HS-5 (cell line): ENCODE measurements at regions not wholly inside any gene's neighbourhood (a gene's known extent, or its start where the extent isn't known, plus 50 kb on each side); places are given as distances from the start of the nearest gene placed in this dataset.
"Not testable (repeated sequence)": the region's sequence is repeated elsewhere in the genome, so short reads cannot be mapped to it uniquely, and the experiment has no call there.

Source experiments
- DNase-seq: peaks from one replicate; pipeline ENCODE4 v3.0.0-alpha.2; 2012; ENCODE audit warnings: low read depth

- no peak for DNase-seq
Measured at GRCh38 chr5:159645179-159645846, 271.0 kb upstream of the ADRA1B start.

- DNase-seq = no peak
Measured at GRCh38 chr5:159650803-159651202, 265.5 kb upstream of the ADRA1B start.

GRCh38 chr5:159655757-159656409 lies 260.4 kb upstream of the ADRA1B start:
- no peak for DNase-seq

GRCh38 chr5:159657298-159657697 lies 259.0 kb upstream of the ADRA1B start:
- no peak for DNase-seq

DNA sequence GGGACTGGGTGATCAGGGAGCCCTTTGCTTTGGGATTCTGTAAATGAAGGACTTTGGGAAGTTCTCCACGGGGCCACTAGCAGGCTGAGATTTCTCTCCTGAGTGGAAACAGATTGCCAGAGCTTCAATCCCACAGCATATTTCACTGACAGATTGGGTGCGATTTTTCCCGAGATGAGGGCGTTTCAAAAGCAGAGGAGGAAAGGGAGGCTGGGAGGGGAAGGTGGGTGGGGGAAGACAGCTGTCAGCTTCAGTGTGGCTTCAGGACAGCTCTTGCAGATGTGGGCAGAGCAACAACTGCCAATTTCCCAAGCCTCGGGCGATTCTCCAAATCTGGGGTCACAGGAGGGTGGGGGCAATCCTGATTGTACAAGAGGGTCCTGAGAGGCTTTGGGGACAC lies 258.5 kb upstream of the ADRA1B start:
- DNase-seq = no peak

GRCh38 chr5:159658266-159658925 lies 257.9 kb upstream of the ADRA1B start:
- no peak for DNase-seq

DNA sequence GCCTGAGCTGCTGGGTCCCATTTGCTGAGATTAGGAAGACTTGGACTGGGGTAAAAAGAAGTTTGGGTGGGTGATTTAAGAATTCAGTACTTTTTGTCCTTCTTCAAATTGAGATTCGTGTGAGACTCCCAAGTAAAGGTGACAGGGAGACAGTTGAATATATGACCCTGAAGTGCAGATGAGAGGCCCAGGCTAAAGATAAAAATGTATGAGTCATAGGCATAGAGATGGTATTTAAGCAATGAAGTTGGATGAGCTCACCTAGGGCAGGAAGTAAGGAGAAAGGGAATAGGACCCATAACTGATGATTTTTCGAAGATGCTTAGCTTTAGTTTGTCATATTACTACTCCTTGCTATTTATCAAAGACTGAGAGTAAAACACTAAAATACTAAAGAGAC lies 255.9 kb upstream of the ADRA1B start:
- peak; percentile 5 for DNase-seq

- no peak for DNase-seq
Measured at GRCh38 chr5:159663986-159664385, 252.3 kb upstream of the ADRA1B start.

DNA sequence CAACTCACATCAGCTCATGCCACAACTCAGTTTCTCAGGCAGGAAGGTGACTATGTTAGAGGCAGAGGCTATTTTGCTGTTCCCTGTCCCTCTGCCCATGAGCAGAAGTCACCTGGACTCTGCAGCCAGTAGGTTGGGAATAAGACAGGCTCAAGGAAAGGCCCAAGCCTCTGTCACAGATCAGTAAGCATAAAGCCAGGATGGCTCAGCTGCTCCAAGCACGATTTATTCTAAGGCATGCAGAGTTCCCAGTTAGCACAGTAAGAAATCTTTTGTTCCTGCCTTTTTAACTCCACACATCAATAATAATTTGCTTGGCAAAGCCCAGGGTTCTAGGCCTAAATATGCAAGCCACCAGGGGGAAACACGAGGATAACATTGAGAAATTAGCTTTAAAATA lies 249.0 kb upstream of the ADRA1B start:
- DNase-seq = no peak

GRCh38 chr5:159668556-159668955 lies 247.7 kb upstream of the ADRA1B start:
- no peak for DNase-seq

GRCh38 chr5:159669559-159669958 lies 246.7 kb upstream of the ADRA1B start:
- DNase-seq = no peak

GRCh38 chr5:159671886-159672285 lies 244.4 kb upstream of the ADRA1B start:
- no peak for DNase-seq

GRCh38 chr5:159673538-159673937 lies 242.7 kb upstream of the ADRA1B start:
- DNase-seq = no peak

- DNase-seq = no peak
Measured at GRCh38 chr5:159678657-159679392, 237.5 kb upstream of the ADRA1B start.

DNA sequence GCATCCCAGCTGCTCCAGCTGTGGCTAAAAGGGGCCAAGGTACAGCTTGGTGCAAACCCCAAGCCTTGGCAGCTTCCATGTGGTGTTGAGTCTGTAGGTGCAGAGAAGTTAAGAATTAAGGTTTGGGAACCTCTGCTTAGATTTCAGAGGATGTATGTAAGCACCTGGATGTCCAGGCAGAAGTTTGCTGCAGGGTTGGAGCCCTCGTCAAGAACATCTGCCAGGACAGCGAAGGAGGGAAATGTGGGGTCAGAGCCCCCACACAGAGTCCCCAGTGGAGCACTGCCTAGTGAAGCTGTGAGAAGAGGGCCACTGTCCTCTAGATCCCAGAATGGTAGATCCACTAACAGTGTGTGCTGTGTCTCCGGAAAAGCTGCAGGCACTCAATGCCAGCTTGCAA lies 236.2 kb upstream of the ADRA1B start:
- DNase-seq = no peak

- no peak for DNase-seq
Measured at GRCh38 chr5:159681661-159682060, 234.6 kb upstream of the ADRA1B start.

- no peak for DNase-seq
Measured at GRCh38 chr5:159682623-159683022, 233.7 kb upstream of the ADRA1B start.

DNA sequence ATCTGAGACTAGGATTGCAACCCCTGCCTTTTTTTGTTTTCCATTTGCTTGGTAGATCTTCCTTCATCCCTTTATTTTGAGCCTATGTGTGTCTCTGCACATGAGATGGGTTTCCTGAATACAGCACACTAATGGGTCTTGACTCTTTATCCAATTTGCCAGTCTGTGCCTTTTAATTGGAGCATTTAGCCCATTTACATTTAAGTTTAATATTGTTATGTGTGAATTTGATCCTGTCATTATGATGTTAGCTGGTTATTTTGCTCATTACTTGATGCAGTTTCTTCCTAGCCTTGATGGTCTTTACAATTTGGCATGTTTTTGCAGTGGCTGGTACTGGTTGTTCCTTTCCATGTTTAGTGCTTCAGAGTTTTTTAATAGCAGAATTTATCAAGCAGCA lies 228.4 kb upstream of the ADRA1B start:
- not testable (repeated sequence) for DNase-seq

DNA sequence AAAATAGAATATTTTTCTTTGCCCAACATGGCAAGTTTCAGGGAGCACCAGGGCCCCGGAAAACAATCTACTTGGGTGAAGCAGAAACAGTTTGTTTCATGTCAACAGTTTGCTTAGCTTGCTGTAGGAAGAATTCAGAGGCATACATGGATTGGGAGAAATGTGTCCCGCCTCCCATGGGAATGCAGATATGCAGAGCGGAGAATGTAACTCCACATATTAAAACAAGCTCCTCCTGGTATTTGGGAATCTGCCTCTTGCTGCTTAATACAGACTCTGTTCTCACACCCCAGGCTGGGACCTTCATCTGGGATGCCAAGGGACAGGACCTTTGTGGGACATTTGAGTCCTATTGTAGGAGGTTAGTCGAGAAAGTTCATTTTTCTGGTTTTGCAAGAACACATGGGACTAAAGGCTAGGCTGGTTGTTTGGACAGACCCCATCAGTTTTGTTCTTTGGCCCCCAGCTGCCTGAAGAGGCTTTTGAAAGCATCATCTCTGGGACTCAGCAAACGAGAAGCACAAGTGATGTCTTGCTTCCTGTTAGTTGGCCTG lies 220.5 kb upstream of the ADRA1B start:
- DNase-seq = no peak

DNA sequence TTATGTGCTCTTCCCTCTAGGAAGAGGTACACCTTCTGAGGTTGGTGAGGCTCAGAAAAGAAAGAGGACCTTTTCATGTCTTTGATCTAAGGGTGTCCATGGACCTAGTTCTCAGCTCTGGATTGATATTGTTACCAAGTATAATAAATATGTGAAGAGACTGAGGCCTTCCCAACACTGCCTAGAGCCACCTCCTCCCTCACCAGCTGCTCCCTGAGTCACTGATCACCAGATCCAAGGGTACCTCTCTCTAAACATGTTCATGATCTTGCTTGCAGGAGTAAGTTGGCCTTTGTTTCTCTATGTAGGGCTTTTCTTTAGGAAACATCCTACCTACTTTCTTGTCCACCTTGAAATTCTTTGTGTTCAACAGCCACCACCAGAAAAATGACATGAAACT lies 218.8 kb upstream of the ADRA1B start:
- no peak for DNase-seq

DNA sequence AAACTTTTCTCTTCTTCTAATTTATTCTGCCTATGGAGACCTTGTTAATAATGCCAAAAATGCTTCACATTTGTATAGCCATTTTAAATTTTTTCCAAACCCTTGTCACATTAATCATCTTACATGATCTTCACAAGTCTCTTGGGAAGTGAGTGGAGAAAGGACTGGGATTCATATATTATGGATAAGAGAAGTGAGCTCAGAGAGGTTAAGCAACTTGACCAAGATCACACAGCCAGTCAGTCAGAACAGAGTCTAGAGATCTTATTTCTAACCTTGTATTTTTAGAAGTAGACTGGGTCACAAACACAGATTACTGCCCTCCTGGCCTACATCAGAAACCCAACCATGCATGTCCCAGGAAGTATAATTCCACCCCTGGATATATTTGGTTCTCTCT lies 218.0 kb upstream of the ADRA1B start:
- no peak for DNase-seq

- DNase-seq = no peak
Measured at GRCh38 chr5:159700016-159700415, 216.3 kb upstream of the ADRA1B start.

- DNase-seq = no peak
Measured at GRCh38 chr5:159702301-159702700, 214.0 kb upstream of the ADRA1B start.
